Fibroblast of skin of left biceps (primary cell): ENCODE measurements at regions not wholly inside any gene's neighbourhood (a gene's known extent, or its start where the extent isn't known, plus 50 kb on each side); places are given as distances from the start of the nearest gene placed in this dataset.

Experiments
- DNase-seq, 2 experiments: peaks; one replicate each; pipeline ENCODE4 v3.0.0-alpha.2; 2013; ENCODE audit warnings: low read depth in 2 of 2

- DNase-seq, result no peak
These were observed 540.9 kb downstream of the PPARGC1A start for GRCh38 chr4:23348789-23349498.

DNA sequence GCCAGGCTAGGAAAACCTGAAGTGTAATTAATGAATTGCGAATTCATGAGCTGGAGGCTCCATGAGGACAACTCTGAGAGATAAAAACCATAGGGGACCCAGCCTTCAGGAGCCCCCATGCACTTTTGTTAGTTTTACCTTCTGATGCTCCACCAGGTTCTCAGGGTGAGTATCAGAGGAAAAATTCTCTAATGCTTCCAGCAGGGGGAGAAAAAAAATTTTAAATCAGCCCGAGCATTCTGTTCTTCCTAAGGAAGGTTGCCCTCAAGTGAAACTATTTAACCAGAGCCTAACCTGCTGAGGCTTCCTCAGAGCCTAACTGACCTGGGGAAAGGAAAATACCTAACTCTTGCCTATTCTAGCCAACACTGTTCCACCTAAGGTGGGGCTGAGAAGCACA, 552.6 kb downstream of the PPARGC1A start:
- no peak for DNase-seq

DNA sequence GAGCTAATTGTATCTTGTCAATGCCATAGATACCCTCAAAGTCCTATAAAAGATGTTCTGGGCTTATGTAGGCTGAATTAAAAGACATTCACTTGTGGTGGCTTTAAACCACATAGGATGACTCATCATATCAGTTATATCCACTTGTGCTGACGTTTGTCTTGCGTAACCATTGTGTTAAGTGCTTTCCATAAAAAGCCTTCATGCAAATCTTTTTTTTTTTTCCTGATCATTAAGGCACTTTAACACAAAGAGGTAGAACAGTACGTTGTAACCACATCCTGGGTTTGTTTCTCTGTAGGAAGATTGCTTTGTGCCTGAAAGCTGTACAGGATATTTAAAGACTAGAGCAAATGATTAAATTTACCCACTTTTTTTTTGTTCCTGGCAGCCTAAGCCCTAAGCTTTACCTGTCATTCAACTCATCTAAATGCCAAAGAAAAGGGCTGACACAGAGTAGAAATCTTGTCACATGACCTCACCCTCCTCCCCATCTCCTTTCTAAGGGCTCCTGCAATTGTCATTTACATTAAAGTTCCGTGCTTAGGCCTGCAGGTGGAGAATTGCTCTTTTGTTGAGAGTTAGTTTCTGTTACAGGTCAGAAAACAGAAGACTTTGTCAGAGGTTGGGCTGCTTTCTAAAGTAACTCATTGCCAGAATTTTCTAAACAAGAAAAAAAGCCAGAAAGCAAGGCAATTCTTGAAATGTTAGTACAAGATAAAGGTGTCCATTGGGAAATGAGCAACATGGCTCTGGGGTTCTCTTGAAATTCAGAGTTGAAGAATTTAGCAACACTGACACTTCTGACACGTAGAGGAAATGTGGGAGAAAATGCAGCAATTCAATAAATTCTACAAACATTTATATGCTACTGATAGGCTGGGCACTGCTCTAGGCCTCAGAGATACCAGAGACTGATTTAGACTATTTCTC, 555.6 kb downstream of the PPARGC1A start:
- DNase-seq, result peak; percentile 82 to 84

- peak in 1 of 2 experiments; percentile 7 for DNase-seq
These were observed 556.3 kb downstream of the PPARGC1A start for GRCh38 chr4:23333556-23333945.

DNA sequence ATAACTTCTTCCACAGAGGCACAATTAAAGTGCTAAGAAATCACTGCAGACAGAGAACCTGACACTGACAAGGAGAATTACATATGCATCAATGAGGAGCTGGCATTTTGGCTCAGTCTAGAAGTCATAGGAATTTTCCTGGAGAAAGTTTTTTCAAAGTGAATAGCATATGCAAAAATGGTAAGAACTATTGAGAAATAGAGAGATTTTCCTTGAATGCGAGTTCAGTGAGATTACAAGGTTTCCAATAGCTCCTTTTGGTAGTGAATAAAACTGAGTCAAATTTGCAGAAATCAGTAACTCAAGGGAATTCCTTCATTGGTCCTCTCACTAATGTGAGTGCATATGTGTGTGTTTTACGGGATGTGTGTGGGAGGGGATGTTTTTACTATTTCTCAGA, 557.5 kb downstream of the PPARGC1A start:
- DNase-seq, result no peak

- no peak for DNase-seq
These were observed 562.7 kb downstream of the PPARGC1A start for GRCh38 chr4:23327120-23327519.

DNA sequence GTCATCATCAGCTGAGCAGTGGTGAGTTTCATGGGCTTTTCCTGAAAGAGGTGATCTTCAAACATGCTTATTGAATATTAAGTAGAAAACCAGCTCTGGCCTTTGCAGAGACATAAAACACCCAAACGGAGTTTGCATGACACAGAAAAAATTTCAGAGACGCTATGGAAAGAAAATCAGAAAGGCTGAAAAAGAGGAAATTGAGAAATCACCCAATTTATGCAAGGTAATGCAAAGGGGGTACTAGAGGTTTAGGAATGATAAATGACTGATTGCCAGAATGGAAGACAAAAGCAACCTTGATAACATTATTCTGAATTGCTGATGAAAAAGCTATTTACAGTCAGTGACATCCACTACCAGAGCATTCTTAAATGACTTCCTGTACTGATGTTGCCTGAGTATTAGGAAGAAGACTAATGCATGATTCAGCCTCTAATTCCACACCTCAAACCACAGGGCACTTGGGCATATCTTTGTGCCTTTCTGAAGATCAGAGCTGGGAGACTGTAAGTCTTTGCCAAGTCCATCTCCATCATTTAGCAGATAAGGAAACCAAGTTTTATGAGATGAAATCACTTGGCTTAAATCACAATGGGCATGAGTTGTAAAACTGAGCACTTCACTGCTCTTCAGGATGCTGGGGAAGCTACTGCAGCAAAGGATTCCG, 565.7 kb downstream of the PPARGC1A start:
- no peak for DNase-seq

DNA sequence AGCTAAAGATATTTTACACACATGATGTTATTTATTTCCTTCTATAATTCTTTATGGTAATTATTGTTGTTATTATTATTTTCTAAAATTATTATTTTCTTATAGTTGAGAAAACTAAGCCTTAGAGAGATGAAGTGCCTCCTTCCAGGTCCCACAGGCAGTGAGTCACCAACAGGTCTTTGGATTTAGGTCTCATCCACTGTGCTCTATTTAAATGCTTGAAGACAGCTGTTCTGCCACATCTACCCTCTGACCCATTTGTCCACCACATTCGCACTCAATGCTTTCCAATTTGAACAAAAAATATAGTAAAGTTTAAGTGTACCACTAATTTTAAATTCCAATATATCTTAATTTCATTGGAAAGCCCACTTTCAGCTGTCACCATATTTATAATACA, 566.4 kb downstream of the PPARGC1A start:
- no peak for DNase-seq

- DNase-seq, result no peak
These were observed 567.1 kb downstream of the PPARGC1A start for GRCh38 chr4:23322732-23323131.

- no peak for DNase-seq
These were observed 568.8 kb downstream of the PPARGC1A start for GRCh38 chr4:23320931-23321587.

GRCh38 chr4:23312686-23313085, 577.2 kb downstream of the PPARGC1A start:
- no peak for DNase-seq

GRCh38 chr4:23311983-23312382, 577.9 kb downstream of the PPARGC1A start:
- DNase-seq, result no peak

- no peak for DNase-seq
These were observed 584.8 kb downstream of the PPARGC1A start for GRCh38 chr4:23305026-23305425.

DNA sequence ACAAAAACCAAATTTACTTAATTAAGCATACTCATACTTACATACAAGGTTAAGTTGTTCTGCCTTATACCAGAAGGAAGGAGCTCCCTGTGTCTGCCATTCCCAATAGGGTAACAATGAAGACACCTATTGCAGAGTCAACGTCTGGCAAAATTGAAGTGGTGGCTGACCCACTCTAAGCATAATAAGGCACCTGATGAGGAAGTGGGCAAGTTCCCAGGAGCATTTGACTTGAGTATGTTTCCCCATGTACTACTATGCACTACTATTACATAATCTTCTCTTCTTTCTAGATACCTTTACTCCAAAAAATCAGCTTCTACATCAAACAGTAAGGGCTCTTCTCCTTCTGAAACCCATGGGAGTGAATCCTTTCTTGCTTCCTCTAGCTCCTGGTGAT, 591.5 kb downstream of the PPARGC1A start:
- DNase-seq, result no peak

DNA sequence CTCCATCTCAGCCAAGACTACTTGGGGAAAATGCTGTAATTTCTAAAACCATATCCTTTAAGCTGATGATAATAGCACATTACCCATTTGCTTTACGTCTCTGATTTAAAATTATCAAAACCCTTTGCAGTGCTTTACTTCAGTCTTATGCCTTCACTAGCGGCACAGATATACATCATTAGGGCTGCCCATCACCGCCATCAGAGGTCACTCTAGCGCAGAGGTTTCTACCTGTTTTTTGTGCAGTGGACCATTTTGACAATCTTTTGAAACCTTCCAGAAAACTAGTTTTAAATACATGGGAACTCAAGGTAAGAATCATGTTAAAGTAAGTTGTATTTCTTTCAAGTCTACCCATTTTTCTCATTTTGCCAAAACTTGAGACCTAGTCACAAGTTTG, 592.5 kb downstream of the PPARGC1A start:
- no peak for DNase-seq

DNA sequence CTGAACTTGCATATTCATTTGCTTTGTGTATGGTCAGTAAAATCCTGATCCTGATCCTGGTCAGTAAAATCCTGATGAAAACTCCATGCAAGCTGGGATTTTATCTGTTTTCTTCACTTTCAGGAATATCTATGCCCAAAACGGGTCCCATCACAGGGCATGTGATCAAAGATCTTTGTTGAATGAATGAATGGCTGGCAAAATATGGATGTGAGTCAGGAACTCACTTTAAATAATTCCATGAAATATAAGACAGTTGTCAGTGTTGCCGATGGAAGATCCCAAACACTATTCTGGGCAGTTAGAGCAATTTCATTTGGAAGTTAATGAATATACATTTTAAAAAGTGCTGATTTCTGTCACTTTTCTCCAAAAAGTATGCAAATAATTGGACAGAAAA, 598.4 kb downstream of the GBA3 start:
- DNase-seq, result no peak

DNA sequence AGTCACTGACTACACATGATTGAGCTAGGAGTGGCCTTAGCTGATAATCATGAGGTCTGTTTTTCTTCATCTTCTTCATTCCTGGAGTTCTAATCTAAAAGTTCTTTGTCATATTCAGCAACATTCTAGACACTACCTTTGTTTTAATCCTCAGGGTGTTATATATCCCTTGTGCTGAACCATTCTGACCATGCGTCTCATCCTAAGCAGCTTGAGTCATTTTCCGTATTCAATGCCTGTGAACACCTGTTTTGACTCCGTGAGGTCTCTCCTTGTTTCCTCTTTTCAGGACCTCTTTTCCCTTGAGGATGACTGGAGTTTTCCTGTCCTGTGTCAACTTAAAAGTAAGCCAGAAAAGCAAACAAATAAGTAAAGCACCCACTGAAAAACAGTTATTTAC, 597.9 kb downstream of the GBA3 start:
- no peak for DNase-seq

DNA sequence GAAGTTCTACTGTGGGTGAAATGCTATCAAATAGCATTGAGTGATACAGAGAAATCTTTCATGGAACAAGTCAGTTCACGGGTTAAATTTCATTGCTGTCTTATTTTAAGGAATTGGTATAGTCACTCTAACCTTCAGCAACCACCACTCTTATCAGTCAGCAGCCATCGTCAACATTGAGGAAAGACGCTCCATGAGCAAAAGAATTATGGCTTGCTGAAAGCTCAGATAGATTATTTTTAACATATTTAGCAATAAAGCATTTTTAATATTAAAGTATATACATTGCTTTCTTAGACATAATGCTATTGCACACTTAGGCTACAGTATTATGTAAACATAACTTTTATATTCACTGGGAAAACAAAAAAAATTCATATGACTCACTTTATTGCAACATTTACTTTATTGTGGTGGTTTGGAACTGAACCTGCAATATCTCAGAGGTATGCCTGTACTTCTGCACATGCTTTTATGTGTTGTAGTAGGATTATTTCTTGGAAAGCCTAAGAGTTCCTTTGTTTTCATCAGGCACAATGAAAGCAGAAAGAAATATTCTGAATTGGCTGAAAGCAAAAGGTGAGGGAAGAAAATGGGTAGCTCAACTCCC, 586.7 kb downstream of the GBA3 start:
- DNase-seq, result no peak

DNA sequence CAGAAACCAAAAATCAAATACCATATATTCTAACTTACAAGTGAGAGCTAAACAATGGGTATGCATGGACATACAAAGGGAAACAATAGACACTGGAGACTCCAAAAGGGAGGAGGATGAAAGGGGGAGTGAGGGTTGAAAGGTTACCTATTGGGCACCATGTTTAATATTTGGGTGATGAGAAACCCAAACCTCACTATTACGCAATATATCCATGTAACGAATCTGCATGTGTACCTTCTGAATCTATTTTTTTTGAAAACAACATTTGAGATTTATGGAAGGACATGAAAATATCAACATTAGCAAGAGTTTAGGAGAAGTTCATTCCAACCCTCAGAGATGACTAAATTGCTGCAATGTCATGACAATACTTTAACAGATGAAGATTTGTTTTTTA, 586.1 kb downstream of the GBA3 start:
- no peak for DNase-seq

DNA sequence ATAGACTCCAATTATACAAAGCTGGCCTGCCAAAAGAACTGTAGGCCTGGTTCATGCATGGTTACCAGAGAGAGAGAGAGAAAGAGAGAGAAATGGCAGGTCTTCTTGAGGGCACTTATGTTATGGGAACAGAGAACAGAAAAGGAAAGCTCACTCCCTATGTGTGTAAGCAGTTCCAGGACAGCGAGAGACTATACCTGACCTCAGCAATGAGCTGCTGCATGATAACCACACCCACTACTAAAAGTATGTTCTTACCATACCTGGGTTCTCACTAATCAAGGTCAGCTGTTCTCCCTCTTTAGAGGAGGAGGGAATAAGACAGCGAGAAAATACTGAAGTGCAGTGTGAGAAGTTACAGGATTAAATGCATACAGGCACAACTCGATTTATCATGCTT, 583.3 kb downstream of the GBA3 start:
- DNase-seq, result no peak

GRCh38 chr4:23269566-23269965, 576.8 kb downstream of the GBA3 start:
- DNase-seq, result no peak
